MM.1S (cell line): ENCODE measurements at regions not wholly inside any gene's neighbourhood (a gene's known extent, or its start where the extent isn't known, plus 50 kb on each side); places are given as distances from the start of the nearest gene placed in this dataset.

Source experiments
- DNase-seq: peaks from one replicate; pipeline ENCODE4 v3.0.0-alpha.2; 2015
- H2AFZ ChIP-seq: fragments of 300-600 bp; sonication (generic); 2 replicates; pipeline ENCODE4 v1.6.0; 2016; ENCODE audit warnings: antibody characterized with exemption, low read length
- H3F3A ChIP-seq: fragments of 300-600 bp; sonication (generic); 2 replicates; pipeline ENCODE4 v1.6.1; 2016; ENCODE audit warnings: mild to moderate bottlenecking, antibody characterized with exemption, low read length, moderate library complexity, mixed read lengths; ENCODE audit not compliant: insufficient read depth
- H3K27ac ChIP-seq: fragments of 300-600 bp; sonication (generic); 2 replicates; pipeline ENCODE4 v1.5.1; 2016; ENCODE audit warnings: mild to moderate bottlenecking, low read length
- H3K27me3 ChIP-seq: fragments of 300-600 bp; sonication (generic); replicated peaks from 2 replicates; pipeline ENCODE4 v1.6.0; 2016; ENCODE audit warnings: low read length; ENCODE audit not compliant: insufficient read depth
- H3K36me3 ChIP-seq: fragments of 300-600 bp; sonication (generic); replicated peaks from 2 replicates; pipeline ENCODE4 v1.6.1; 2016; ENCODE audit warnings: mild to moderate bottlenecking, low read length, mixed read lengths; ENCODE audit not compliant: insufficient read depth
- H3K4me1 ChIP-seq: fragments of 300-600 bp; sonication (generic); 2 replicates; pipeline ENCODE4 v1.6.1; 2016; ENCODE audit warnings: low read length, mixed read lengths
- H3K4me2 ChIP-seq: fragments of 300-600 bp; sonication (generic); 2 replicates; pipeline ENCODE4 v1.6.0; 2016; ENCODE audit warnings: low read depth, low read length
- H3K4me3 ChIP-seq: fragments of 300-600 bp; sonication (generic); 2 replicates; pipeline ENCODE4 v1.5.1; 2016; ENCODE audit warnings: low read length, mixed read lengths
- H3K79me2 ChIP-seq: fragments of 300-600 bp; sonication (generic); 2 replicates; pipeline ENCODE4 v1.6.1; 2016; ENCODE audit warnings: mixed run types, low read length, mixed read lengths
- H3K9ac ChIP-seq: fragments of 300-600 bp; sonication (generic); 2 replicates; pipeline ENCODE4 v1.6.1; 2016; ENCODE audit warnings: low read length, mixed read lengths
- H3K9me2 ChIP-seq: fragments of 300-600 bp; sonication (generic); replicated peaks from 2 replicates; pipeline ENCODE4 v1.6.1; 2016; ENCODE audit warnings: mild to moderate bottlenecking, low read length, mixed read lengths; ENCODE audit not compliant: insufficient read depth
- H3K9me3 ChIP-seq: fragments of 300-600 bp; sonication (generic); replicated peaks from 2 replicates; pipeline ENCODE4 v1.6.1; 2016; ENCODE audit warnings: mild to moderate bottlenecking, low read length, mixed read lengths; ENCODE audit not compliant: insufficient read depth
- H4K20me1 ChIP-seq: fragments of 300-600 bp; sonication (generic); 2 replicates; pipeline ENCODE4 v1.6.1; 2016; ENCODE audit warnings: mild to moderate bottlenecking, low read length, moderate library complexity, mixed read lengths; ENCODE audit not compliant: insufficient read depth
- CTCF ChIP-seq: fragments of 300-600 bp; sonication (generic); IDR thresholded peaks from 2 replicates; pipeline ENCODE4 v1.5.1; 2016; ENCODE audit warnings: antibody characterized with exemption, low read length, mixed read lengths
- EZH2 ChIP-seq: fragments of 300-600 bp; sonication (generic); optimal IDR thresholded peaks from 2 replicates; pipeline ENCODE3; 2017; ENCODE audit warnings: low read depth, mild to moderate bottlenecking, antibody characterized with exemption, low read length, mixed read lengths
- EZH2phosphoT487 ChIP-seq: fragments of 300-600 bp; sonication (generic); IDR thresholded peaks from 2 replicates; pipeline ENCODE4 v1.6.1; 2018; ENCODE audit warnings: antibody characterized with exemption, low read length

GRCh38 chr1:191963286-191963685 lies 195.0 kb upstream of the RGS18 start:
- H3K36me3 ChIP-seq, result no peaks in the 10 kb centered on the region
- no peaks in the 10 kb centered on the region for H4K20me1 ChIP-seq
- DNase-seq, result no peak
- no peaks in the 10 kb centered on the region for H3K79me2 ChIP-seq
- H3K9me3 ChIP-seq, result no peaks in the 10 kb centered on the region
- no peaks in the 10 kb centered on the region for H3K27me3 ChIP-seq
- no peaks in the 10 kb centered on the region for H3K9me2 ChIP-seq
- TF ChIP-seq EZH2 (no peak), CTCF (no peak), EZH2phosphoT487 (no peak)
- H3F3A ChIP-seq, result no peaks in the 10 kb centered on the region
- H3K4me1 ChIP-seq, result no peaks in the 10 kb centered on the region
- no peak overlapping the region for H3K9ac ChIP-seq
- H3K4me3 ChIP-seq, result no peak overlapping the region
- H2AFZ ChIP-seq, result no peak overlapping the region
- no peak overlapping the region for H3K4me2 ChIP-seq
- no peak overlapping the region for H3K27ac ChIP-seq

DNA sequence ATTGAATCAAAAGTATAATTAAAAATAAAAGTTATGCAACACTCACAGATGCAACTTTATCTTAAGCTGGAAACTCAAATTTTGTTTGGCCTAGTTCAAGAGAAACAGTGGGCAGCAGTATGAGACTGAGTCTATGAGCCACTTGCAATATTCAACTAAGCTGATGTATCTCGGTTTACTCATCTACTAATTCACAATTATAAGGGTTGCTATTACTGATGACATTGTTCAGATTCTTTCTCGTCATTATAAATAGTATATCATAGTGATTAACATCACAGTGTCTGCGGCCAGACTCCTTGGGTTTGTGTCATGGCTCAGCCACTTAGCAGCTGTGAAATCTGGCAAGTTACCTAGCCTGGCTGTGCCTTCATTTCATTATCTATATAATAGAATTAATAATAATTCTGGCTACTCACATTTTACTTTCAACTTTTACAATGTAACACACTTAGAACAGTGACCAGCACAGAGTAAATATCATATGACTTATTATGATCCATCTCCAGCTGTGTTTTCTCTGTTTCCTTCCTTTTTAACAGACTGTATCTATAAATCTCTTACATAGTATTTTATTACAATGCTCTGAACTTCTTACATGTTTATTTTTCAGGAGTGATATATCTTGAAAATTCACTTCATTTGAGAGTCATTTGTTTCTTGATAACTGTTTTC lies 194.3 kb upstream of the RGS18 start:
- H2AFZ ChIP-seq, result no peak overlapping the region
- no peak overlapping the region for H3K9ac ChIP-seq
- H3K4me2 ChIP-seq, result no peak overlapping the region
- H4K20me1 ChIP-seq, result no peaks in the 10 kb centered on the region
- no peaks in the 10 kb centered on the region for H3F3A ChIP-seq
- H3K79me2 ChIP-seq, result no peaks in the 10 kb centered on the region
- no peaks in the 10 kb centered on the region for H3K9me3 ChIP-seq
- TF ChIP-seq EZH2 (no peak), EZH2phosphoT487 (no peak), CTCF (no peak)
- H3K36me3 ChIP-seq, result no peaks in the 10 kb centered on the region
- no peak for DNase-seq
- no peak overlapping the region for H3K4me3 ChIP-seq
- no peaks in the 10 kb centered on the region for H3K9me2 ChIP-seq
- no peak overlapping the region for H3K27ac ChIP-seq
- H3K4me1 ChIP-seq, result no peaks in the 10 kb centered on the region
- H3K27me3 ChIP-seq, result no peaks in the 10 kb centered on the region

- Histone ChIP-seq H4K20me1 (no peaks in the 10 kb centered on the region), H3K9me2 (no peaks in the 10 kb centered on the region), H3K27me3 (no peaks in the 10 kb centered on the region), H2AFZ (no peak overlapping the region), H3K36me3 (no peaks in the 10 kb centered on the region), H3K4me2 (no peak overlapping the region), H3K9ac (no peak overlapping the region), H3K4me1 (no peaks in the 10 kb centered on the region), H3K4me3 (no peak overlapping the region), H3K79me2 (no peaks in the 10 kb centered on the region), H3K9me3 (no peaks in the 10 kb centered on the region), H3F3A (no peaks in the 10 kb centered on the region), H3K27ac (no peak overlapping the region)
- no peak for DNase-seq
- TF ChIP-seq CTCF (no peak), EZH2phosphoT487 (no peak)
These were observed 189.0 kb upstream of the RGS18 start for GRCh38 chr1:191969290-191969689.
